ENCODE measurements at regions not wholly inside any gene's neighbourhood (a gene's known extent, or its start where the extent isn't known, plus 50 kb on each side); places are given as distances from the start of the nearest gene placed in this dataset.

DNA sequence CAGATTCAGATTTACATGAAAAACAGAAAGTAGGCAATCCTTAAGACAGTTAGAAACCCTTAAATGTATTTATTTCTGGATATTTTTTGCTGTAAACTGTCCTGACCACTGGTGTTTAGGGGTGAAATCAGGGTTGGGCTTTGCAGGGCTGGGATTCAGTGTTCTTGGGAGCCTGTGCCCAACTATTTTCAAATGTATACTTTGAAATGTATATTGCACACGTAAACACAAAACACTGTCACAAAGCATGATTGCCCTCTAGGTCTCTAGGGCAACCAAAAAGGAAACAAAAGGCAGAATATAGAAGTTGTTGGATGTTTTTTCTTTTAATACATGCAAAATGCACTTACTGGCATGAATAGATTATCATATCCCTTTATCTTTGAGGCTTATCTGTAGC lies 1185.4 kb downstream of the DIAPH3 start:
- intact Hi-C loops (cut with micrococcal nuclease): no loop called here
- H3K27ac Mint-ChIP-seq: no peak overlapping the region
- H3K9me3 Mint-ChIP-seq: peaks cover 6 to 13% of the 10 kb centered on the region in 2 donors
- H3K9me3 ChIP-seq (ENCODE audit: control insufficient read depth, insufficient read depth, low read length): no peaks in the 10 kb centered on the region
- H3K4me1 ChIP-seq (ENCODE audit: control insufficient read depth, insufficient read depth, low read length): no peaks in the 10 kb centered on the region
- DNase-seq (no peak), ATAC-seq (no peak)
- H3K4me1 Mint-ChIP-seq: no peaks in the 10 kb centered on the region
- no peak overlapping the region for H3K4me3 ChIP-seq (ENCODE audit: low read length)
- no peaks in the 10 kb centered on the region for H3K27me3 ChIP-seq (ENCODE audit: control insufficient read depth, insufficient read depth, low read length)
- H3K36me3 ChIP-seq (ENCODE audit: control insufficient read depth, insufficient read depth, low read length): no peaks in the 10 kb centered on the region
- no peak overlapping the region for H3K27ac ChIP-seq (ENCODE audit: low read length)
- no CpG with 5 or more reads among the region's 1 CpG for WGBS (ENCODE audit: insufficient coverage)
- TF ChIP-seq, protein P1, sequence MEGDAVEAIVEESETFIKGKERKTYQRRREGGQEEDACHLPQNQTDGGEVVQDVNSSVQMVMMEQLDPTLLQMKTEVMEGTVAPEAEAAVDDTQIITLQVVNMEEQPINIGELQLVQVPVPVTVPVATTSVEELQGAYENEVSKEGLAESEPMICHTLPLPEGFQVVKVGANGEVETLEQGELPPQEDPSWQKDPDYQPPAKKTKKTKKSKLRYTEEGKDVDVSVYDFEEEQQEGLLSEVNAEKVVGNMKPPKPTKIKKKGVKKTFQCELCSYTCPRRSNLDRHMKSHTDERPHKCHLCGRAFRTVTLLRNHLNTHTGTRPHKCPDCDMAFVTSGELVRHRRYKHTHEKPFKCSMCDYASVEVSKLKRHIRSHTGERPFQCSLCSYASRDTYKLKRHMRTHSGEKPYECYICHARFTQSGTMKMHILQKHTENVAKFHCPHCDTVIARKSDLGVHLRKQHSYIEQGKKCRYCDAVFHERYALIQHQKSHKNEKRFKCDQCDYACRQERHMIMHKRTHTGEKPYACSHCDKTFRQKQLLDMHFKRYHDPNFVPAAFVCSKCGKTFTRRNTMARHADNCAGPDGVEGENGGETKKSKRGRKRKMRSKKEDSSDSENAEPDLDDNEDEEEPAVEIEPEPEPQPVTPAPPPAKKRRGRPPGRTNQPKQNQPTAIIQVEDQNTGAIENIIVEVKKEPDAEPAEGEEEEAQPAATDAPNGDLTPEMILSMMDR (IDR thresholded peaks at IDR 0.05): no peak
- peaks cover 4% of the 10 kb centered on the region for H3K36me3 Mint-ChIP-seq
- no peak overlapping the region for H3K4me3 Mint-ChIP-seq
- no peaks in the 10 kb centered on the region for H3K27me3 Mint-ChIP-seq (ENCODE audit: low read depth in 2 of 2)

DNA sequence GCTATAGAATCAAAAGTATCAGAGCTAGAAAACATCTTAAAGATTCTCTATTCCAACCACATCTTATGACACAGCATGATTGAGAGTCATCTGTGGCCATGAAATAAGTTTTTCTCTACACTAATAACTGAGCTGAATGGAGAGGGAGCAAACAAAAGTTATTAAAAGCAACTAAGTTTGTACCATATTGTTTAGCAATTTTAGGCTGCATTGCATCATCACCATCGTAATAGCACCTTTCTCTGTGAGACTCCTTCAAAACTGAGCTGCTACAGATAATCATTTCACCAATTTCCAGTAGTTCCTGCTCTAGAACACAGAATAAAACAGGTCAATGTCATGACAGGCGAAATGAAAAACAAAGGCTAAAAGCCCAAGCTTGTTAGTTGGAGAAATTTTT lies 1183.9 kb downstream of the DIAPH3 start:
- TF ChIP-seq, protein P1 (IDR thresholded peaks at IDR 0.05): no peak
- 41% methylated on average over 1 of the region's 2 CpGs for WGBS (ENCODE audit: insufficient coverage)
- no peaks in the 10 kb centered on the region for H3K4me1 Mint-ChIP-seq
- H3K27ac ChIP-seq (ENCODE audit: low read length): no peak overlapping the region
- H3K4me3 Mint-ChIP-seq: no peak overlapping the region
- H3K4me3 ChIP-seq (ENCODE audit: low read length): no peak overlapping the region
- no peaks in the 10 kb centered on the region for H3K9me3 ChIP-seq (ENCODE audit: control insufficient read depth, insufficient read depth, low read length)
- H3K36me3 ChIP-seq (ENCODE audit: control insufficient read depth, insufficient read depth, low read length): no peaks in the 10 kb centered on the region
- no peak overlapping the region for H3K27ac Mint-ChIP-seq
- no peaks in the 10 kb centered on the region for H3K4me1 ChIP-seq (ENCODE audit: control insufficient read depth, insufficient read depth, low read length)
- ATAC-seq (no peak), DNase-seq (no peak)
- H3K27me3 ChIP-seq (ENCODE audit: control insufficient read depth, insufficient read depth, low read length): no peaks in the 10 kb centered on the region
- intact Hi-C loops (cut with micrococcal nuclease): no loop called here
- H3K9me3 Mint-ChIP-seq: peaks cover 10 to 13% of the 10 kb centered on the region in 2 donors
- peaks cover 12% of the 10 kb centered on the region for H3K36me3 Mint-ChIP-seq
- no peaks in the 10 kb centered on the region for H3K27me3 Mint-ChIP-seq (ENCODE audit: low read depth in 2 of 2)

DNA sequence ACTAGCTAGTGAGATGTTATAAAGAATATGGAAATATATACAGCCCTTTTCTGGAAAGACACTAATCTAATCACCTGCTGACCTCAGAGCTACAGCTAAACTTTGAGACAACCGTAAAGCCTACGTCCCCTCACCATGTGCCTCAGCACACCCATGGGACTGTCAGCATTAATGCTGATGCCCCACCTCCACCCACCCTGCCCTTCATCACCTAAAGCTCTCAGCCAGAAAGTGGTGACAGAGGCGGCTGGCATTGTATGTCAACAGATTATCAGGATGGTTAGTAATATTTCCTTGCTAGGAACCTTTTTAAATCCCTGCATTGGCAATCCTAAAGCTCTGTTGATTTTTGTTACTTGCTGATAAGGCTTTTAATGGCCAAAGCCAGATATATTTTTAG lies 1177.9 kb downstream of the DIAPH3 start:
- intact Hi-C loops (cut with micrococcal nuclease): no loop called here
- DNase-seq: no peak
- Histone ChIP-seq H3K4me3 (ENCODE audit: low read length) (no peak overlapping the region), H3K9me3 (ENCODE audit: control insufficient read depth, insufficient read depth, low read length) (no peaks in the 10 kb centered on the region), H3K27me3 (ENCODE audit: control insufficient read depth, insufficient read depth, low read length) (no peaks in the 10 kb centered on the region), H3K36me3 (ENCODE audit: control insufficient read depth, insufficient read depth, low read length) (no peaks in the 10 kb centered on the region), H3K4me1 (ENCODE audit: control insufficient read depth, insufficient read depth, low read length) (no peaks in the 10 kb centered on the region), H3K27ac (ENCODE audit: low read length) (no peak overlapping the region)
- Mint-ChIP-seq H3K27me3 (ENCODE audit: low read depth in 2 of 2) (no peaks in the 10 kb centered on the region), H3K9me3 (peaks cover 14 to 20% of the 10 kb centered on the region in 2 donors), H3K27ac (no peak overlapping the region), H3K36me3 (peaks cover 15% of the 10 kb centered on the region), H3K4me1 (no peaks in the 10 kb centered on the region), H3K4me3 (no peak overlapping the region)
- TF ChIP-seq, protein P1 (IDR thresholded peaks at IDR 0.05): no peak
- WGBS (ENCODE audit: insufficient coverage): 91% methylated on average over 3 of the region's 3 CpGs
- ATAC-seq: no peak

DNA sequence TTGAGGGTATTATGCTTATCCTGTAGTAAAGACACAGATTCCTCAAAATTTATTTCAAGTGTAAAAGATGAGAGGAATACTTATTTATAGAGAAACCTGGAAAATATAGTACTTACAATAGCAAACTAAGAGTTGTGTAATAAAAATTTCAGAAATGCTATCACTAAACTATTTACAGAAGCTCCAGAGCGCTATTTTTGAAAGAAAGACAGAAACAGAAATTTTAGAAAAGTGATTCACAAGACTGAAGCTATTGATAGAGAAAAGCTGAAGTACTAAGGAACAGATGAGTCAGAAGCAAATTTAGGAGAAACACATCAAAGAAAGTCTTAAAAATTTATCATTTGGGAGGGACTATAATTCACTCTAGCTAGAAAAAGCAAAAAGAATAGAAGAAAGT lies 1174.2 kb downstream of the DIAPH3 start:
- intact Hi-C loops (cut with micrococcal nuclease): no loop called here
- WGBS (ENCODE audit: insufficient coverage): 86% methylated on average over 1 of the region's 1 CpG
- Histone ChIP-seq H3K36me3 (ENCODE audit: control insufficient read depth, insufficient read depth, low read length) (no peaks in the 10 kb centered on the region), H3K4me1 (ENCODE audit: control insufficient read depth, insufficient read depth, low read length) (no peaks in the 10 kb centered on the region), H3K9me3 (ENCODE audit: control insufficient read depth, insufficient read depth, low read length) (no peaks in the 10 kb centered on the region), H3K4me3 (ENCODE audit: low read length) (no peak overlapping the region), H3K27ac (ENCODE audit: low read length) (no peak overlapping the region), H3K27me3 (ENCODE audit: control insufficient read depth, insufficient read depth, low read length) (no peaks in the 10 kb centered on the region)
- no peak overlapping the region for H3K4me3 Mint-ChIP-seq
- H3K27me3 Mint-ChIP-seq (ENCODE audit: low read depth in 2 of 2): no peaks in the 10 kb centered on the region
- no peak overlapping the region for H3K27ac Mint-ChIP-seq
- peaks cover 13 to 18% of the 10 kb centered on the region in 2 donors for H3K9me3 Mint-ChIP-seq
- no peaks in the 10 kb centered on the region for H3K4me1 Mint-ChIP-seq
- ATAC-seq (no peak), DNase-seq (no peak)
- TF ChIP-seq, protein P1 (IDR thresholded peaks at IDR 0.05): no peak
- peaks cover 6% of the 10 kb centered on the region for H3K36me3 Mint-ChIP-seq
